K562 (cell line): ENCODE measurements at regions not wholly inside any gene's neighbourhood (a gene's known extent, or its start where the extent isn't known, plus 50 kb on each side); places are given as distances from the start of the nearest gene placed in this dataset.

Experiments
- ATAC-seq: fragments of 200-7000 bp; cut with Tn5 transposase; 3 replicates; pipeline ENCODE4 v1.9.1; 2020; ENCODE audit warnings: moderate library complexity
- BruUV-seq: library from RNA; stranded (reverse); fragments of 400-500 nt; replicated peaks from 2 replicates; lab custom pipeline; 2021; lab: Mats Ljungman, UMichigan
- CTCF ChIA-PET: fragments of 300-600 bp; formaldehyde crosslinking; extraction: SDS; loops from one replicate; lab custom pipeline; 2021; ENCODE audit warnings: low intra/inter-chr PET ratio; lab: Yijun Ruan, JAX
- POLR2A ChIA-PET: fragments of 300-600, 350-650 bp; sonication (Branson Sonifier 250); formaldehyde crosslinking; extraction: SDS; loops from one replicate; lab custom pipeline; 2021; ENCODE audit warnings: antibody characterized with exemption, inconsistent platforms; lab: Yijun Ruan, JAX
- DNase-seq, 4 experiments: peaks; one replicate each; pipeline versions ENCODE4 v3.0.0 to v3.0.0-alpha.2; 2011 to 2018; ENCODE audit warnings: low spot score in 3 of 4, mixed read lengths in 3 of 4; ENCODE audit errors: extremely low read depth in 1 of 4
- FAIRE-seq: peaks from 2 replicates; lab custom pipeline; 2011; peaks lifted over from hg19 to GRCh38; lab: Jason Lieb, UNC
- H2AFZ ChIP-seq: 2 replicates; pipeline ENCODE4 v1.6.0; 2011; ENCODE audit warnings: low read depth, low read length, control low read depth, inconsistent platforms
- H3K27ac ChIP-seq: fragments of 200-600 bp; 3 replicates; pipeline ENCODE4 v1.8.0; 2011; ENCODE audit warnings: low read depth, mild to moderate bottlenecking, control low read depth, inconsistent platforms, low read length, moderate library complexity, mixed read lengths; ENCODE audit errors: extremely low read depth
- H3K27me3 ChIP-seq, 2 experiments: fragments of 300-600 bp in 1 of 2; 2 replicates in 1 of 2; 3 replicates in 1 of 2; pipeline versions ENCODE4 v1.6.0 to v1.8.0; 2011; ENCODE audit warnings: inconsistent platforms in 2 of 2, low read length in 2 of 2, mild to moderate bottlenecking in 1 of 2, mixed read lengths in 1 of 2, moderate library complexity in 1 of 2; ENCODE audit not compliant: control insufficient read depth in 2 of 2, insufficient read depth in 2 of 2
- H3K36me3 ChIP-seq: fragments of 300-600 bp; 3 replicates; pipeline ENCODE4 v1.8.0; 2011; ENCODE audit warnings: mild to moderate bottlenecking, low read length, inconsistent platforms; ENCODE audit not compliant: control insufficient read depth, insufficient read depth
- H3K4me1 ChIP-seq, 2 experiments: fragments of 200-600 bp in 1 of 2; replicated peaks in 1 of 2; 2 replicates in 1 of 2; 3 replicates in 1 of 2; pipeline versions ENCODE4 v1.5.1 to v1.8.0; 2011; ENCODE audit warnings: inconsistent platforms in 2 of 2, low read length in 2 of 2, mild to moderate bottlenecking in 1 of 2, mixed read lengths in 1 of 2, moderate library complexity in 1 of 2; ENCODE audit not compliant: control insufficient read depth in 2 of 2, insufficient read depth in 2 of 2
- H3K4me2 ChIP-seq: 2 replicates; pipeline ENCODE4 v1.6.1; 2011; ENCODE audit warnings: low read length, control low read depth, inconsistent platforms, mixed read lengths; ENCODE audit not compliant: insufficient read depth
- H3K4me3 ChIP-seq: fragments of 200-600 bp; sonication (generic), shearing (Covaris generic); 2 replicates; pipeline ENCODE4 v1.5.1; 2016; ENCODE audit warnings: control low read depth, inconsistent platforms
- H3K79me2 ChIP-seq: fragments of 200-600 bp; 3 replicates; pipeline ENCODE4 v1.8.0; 2011; ENCODE audit warnings: low read length, inconsistent platforms; ENCODE audit not compliant: control insufficient read depth, insufficient read depth
- H3K9ac ChIP-seq, 2 experiments: 2 replicates each; pipeline versions ENCODE4 v1.6.0 to v1.6.1; 2011; ENCODE audit warnings: low read depth in 2 of 2, low read length in 2 of 2, control low read depth in 1 of 2, inconsistent platforms in 1 of 2, mild to moderate bottlenecking in 1 of 2, mixed read lengths in 1 of 2; ENCODE audit not compliant: insufficient read depth in 1 of 2
- H3K9me1 ChIP-seq: one replicate; pipeline ENCODE4 v1.6.0; 2011; ENCODE audit warnings: inconsistent platforms, mild to moderate bottlenecking, low read length, moderate library complexity; ENCODE audit not compliant: control insufficient read depth, insufficient read depth
- H3K9me3 ChIP-seq: replicated peaks from 2 replicates; pipeline ENCODE4 v1.5.1; 2011; ENCODE audit warnings: low read depth, low read length, inconsistent platforms; ENCODE audit not compliant: control insufficient read depth, insufficient read depth
- H4K20me1 ChIP-seq: replicated peaks from 2 replicates; pipeline ENCODE4 v1.6.1; 2011; ENCODE audit warnings: low read length, inconsistent platforms, mixed read lengths; ENCODE audit not compliant: control insufficient read depth, insufficient read depth
- ATF7 ChIP-seq: fragments of 450-650 bp; IDR thresholded peaks from 2 replicates; pipeline ENCODE4 v1.7.1; 2014; ENCODE audit warnings: mild to moderate bottlenecking, moderate library complexity
- CBFB ChIP-seq: sonication (generic); formaldehyde crosslinking; IDR thresholded peaks from 2 replicates; pipeline ENCODE4 v1.4.0; 2020; ENCODE audit warnings: mild to moderate bottlenecking, missing genetic modification reagents
- CHD1 ChIP-seq: fragments of 200-600 bp; sonication (generic); IDR thresholded peaks from one replicate; pipeline ENCODE4 v1.6.1; 2012; ENCODE audit warnings: mild to moderate bottlenecking, moderate library complexity, low read length, inconsistent platforms
- GATAD2A ChIP-seq: fragments of 450-650 bp; IDR thresholded peaks from 2 replicates; pipeline ENCODE4 v1.6.1; 2017
- KAT7 ChIP-seq: sonication (generic); formaldehyde crosslinking; IDR thresholded peaks from 2 replicates; pipeline ENCODE4 v1.8.0; 2022; ENCODE audit warnings: missing genetic modification reagents, mild to moderate bottlenecking, borderline replicate concordance
- NR2C2 ChIP-seq, 2 experiments: fragments of 200-800 bp in 1 of 2; sonication (Bioruptor generic) in 1 of 2; sonication (generic) in 1 of 2; formaldehyde crosslinking in 1 of 2; IDR thresholded peaks; 2 replicates each; pipeline versions ENCODE4 v1.6.1 to v1.8.0; 2016 to 2022; ENCODE audit warnings: mild to moderate bottlenecking in 1 of 2, missing compliant biosample characterization in 1 of 2, missing genetic modification characterization in 1 of 2, missing genetic modification reagents in 1 of 2
- RBM14 ChIP-seq: fragments of 200-400 bp; formaldehyde crosslinking; IDR thresholded peaks from 2 replicates; pipeline ENCODE4 v1.6.1; 2018; ENCODE audit warnings: low read depth, mild to moderate bottlenecking, low read length, moderate library complexity, borderline replicate concordance; ENCODE audit not compliant: insufficient read depth
- RBM22 ChIP-seq: fragments of 200-400 bp; formaldehyde crosslinking; IDR thresholded peaks from 2 replicates; pipeline ENCODE4 v1.6.1; 2018; ENCODE audit warnings: low read length, low read depth; ENCODE audit not compliant: poor library complexity, severe bottlenecking
- SMAD4 ChIP-seq: fragments of 250-450 bp; sonication (Bioruptor Pico); conservative IDR thresholded peaks from 2 replicates; pipeline ENCODE4 v1.8.0; 2021; ENCODE audit warnings: inconsistent platforms, mild to moderate bottlenecking, moderate library complexity
- TAF1 ChIP-seq: IDR thresholded peaks from 2 replicates; pipeline ENCODE4 v1.6.1; 2011; ENCODE audit warnings: mild to moderate bottlenecking, low read length, moderate library complexity; ENCODE audit not compliant: insufficient read depth, control insufficient read depth, severe bottlenecking; ENCODE audit errors: extremely low read depth
- TCF7L2 ChIP-seq: fragments of 150-350 bp; IDR thresholded peaks from 2 replicates; pipeline ENCODE4 v1.6.1; 2016; ENCODE audit warnings: low read depth, mild to moderate bottlenecking, low read length, moderate library complexity
- ZNF311 ChIP-seq: fragments of 250-450 bp; sonication (Bioruptor Pico); IDR thresholded peaks from 2 replicates; pipeline ENCODE4 v1.4.0; 2020; ENCODE audit warnings: mild to moderate bottlenecking, moderate library complexity
- ZNF384 ChIP-seq: IDR thresholded peaks from 2 replicates; pipeline ENCODE4 v1.6.1; 2012; ENCODE audit warnings: low read depth, low read length, improper control_type of control experiment
- WGBS: fragments of 100-300 bp; shearing (Covaris generic); methylation state at CpG from one replicate; pipeline ENCODE4 v1.1.6; 2016; ENCODE audit warnings: low coverage, mixed read lengths; ENCODE audit not compliant: insufficient coverage; ENCODE audit errors: missing lambda C conversion rate; 5-methylcytosine and 5-hydroxymethylcytosine counted together
- in situ Hi-C: fragments of 300-500 bp; cut with MboI; formaldehyde crosslinking; loops from 4 replicates; pipeline ENCODE4 v1.15.0; 2018; ENCODE audit warnings: inconsistent platforms, mixed read lengths
- intact Hi-C: fragments of 100-400 bp; cut with micrococcal nuclease; formaldehyde crosslinking; loops from 2 replicates; pipeline ENCODE4 v1.14.2; 2022
- TF ChIP-seq, protein P1 (sequence below), 2 experiments: fragments of 250-450 bp in 1 of 2; fragments of 450-650 bp in 1 of 2; sonication (Bioruptor Pico) in 1 of 2; IDR thresholded peaks; 2 replicates each; pipeline versions ENCODE4 v1.6.1 to v1.8.0; 2016 to 2021; ENCODE audit warnings: mild to moderate bottlenecking in 2 of 2, moderate library complexity in 2 of 2, missing compliant biosample characterization in 1 of 2, missing genetic modification characterization in 1 of 2
- TF ChIP-seq, protein P2 (sequence below), 2 experiments: fragments of 150-350 bp in 1 of 2; IDR thresholded peaks; 2 replicates each; pipeline ENCODE4 v1.6.1; 2012 to 2016; ENCODE audit warnings: low read depth in 2 of 2, low read length in 2 of 2, mild to moderate bottlenecking in 1 of 2, moderate library complexity in 1 of 2
- TF ChIP-seq, protein P3 (sequence below): IDR thresholded peaks from 2 replicates; pipeline ENCODE4 v1.6.1; 2011; ENCODE audit not compliant: insufficient read length; ENCODE audit errors: extremely low read depth

DNA sequence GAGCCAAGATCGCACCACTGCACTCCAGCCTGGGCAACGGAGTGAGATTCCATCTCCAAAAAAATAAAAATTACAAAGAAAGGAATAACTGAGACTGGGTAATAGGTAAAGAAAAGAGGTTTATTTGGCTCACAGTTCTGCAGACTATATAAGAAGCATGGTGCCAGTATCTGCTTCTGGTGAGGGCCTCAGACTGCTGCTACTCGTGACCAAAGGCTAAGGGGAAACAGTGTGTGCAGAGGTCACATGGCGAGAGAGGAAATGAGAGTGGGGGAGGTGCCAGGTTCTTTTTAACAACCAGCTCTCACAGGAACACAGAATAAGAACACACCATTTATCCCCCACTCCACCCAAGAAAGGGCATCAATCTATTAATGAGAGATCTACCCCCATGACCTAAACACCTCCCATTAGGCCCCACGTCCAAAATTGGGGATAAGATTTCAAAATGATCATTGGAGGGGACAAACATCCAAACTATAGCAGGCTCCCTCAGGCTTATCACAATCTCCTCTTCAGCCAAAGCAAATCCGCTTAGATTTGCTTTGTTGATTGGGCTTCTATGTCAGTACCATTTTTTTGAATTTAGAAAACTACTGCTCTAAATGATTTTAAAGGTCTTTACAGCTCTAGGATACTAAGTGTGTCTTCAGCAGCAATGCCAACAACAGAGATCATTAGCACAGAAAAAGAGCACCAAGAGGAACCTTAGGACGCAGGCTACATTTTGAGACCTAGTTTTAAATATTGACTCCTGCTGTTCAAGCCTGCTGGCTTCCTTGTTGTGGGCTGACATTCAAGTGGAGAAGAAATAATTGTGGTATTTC, 84.2 kb upstream of the TBL1XR1 start:
- intact Hi-C loops, result loop anchor here (5.0 kb wide), 1 partner anchor 84 kb away; the partner anchor contains the start of gene TBL1XR1
- peaks cover 9 to 42% of the 10 kb centered on the region in 2 experiments for H3K4me1 ChIP-seq
- no peaks in the 10 kb centered on the region for H3K27me3 ChIP-seq
- no peaks in the 10 kb centered on the region for H4K20me1 ChIP-seq
- POLR2A ChIA-PET, result interaction anchor here (0.6 kb wide), 1 partner anchor 335 kb away, joined by 3 read pairs; no protein-coding TSS in a partner anchor
- peak overlapping the region in 1 of 2 experiments; percentile 33; a peak in 1 of 4 replicates for H3K9ac ChIP-seq
- H3K4me3 ChIP-seq, result no peak overlapping the region
- FAIRE-seq, result peak; percentile 15
- peak overlapping the region; percentile 56 for H3K27ac ChIP-seq
- peak in 1 of 4 experiments; percentile 69 for DNase-seq
- in situ Hi-C loops, result no loop called here
- CTCF ChIA-PET, result no interaction called here
- no peaks in the 10 kb centered on the region for H3K9me3 ChIP-seq
- 32% methylated on average over 7 of the region's 7 CpGs for WGBS
- no peak overlapping the region for H3K4me2 ChIP-seq
- ATAC-seq, result peak; percentile 41
- H2AFZ ChIP-seq, result peak overlapping the region; percentile 86
- H3K79me2 ChIP-seq, result no peaks in the 10 kb centered on the region
- H3K9me1 ChIP-seq, result no peaks in the 10 kb centered on the region
- no peaks in the 10 kb centered on the region for H3K36me3 ChIP-seq
- BruUV-seq, result no TSS peak
- TF ChIP-seq, protein P1, sequence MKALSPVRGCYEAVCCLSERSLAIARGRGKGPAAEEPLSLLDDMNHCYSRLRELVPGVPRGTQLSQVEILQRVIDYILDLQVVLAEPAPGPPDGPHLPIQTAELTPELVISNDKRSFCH (CRISPR knock-in tag; IDR thresholded peaks at IDR 0.05), result no peak
- TF ChIP-seq, protein P1 (tag; IDR thresholded peaks at IDR 0.05), result no peak
- no peak for TF ChIP-seq RBM22
- TF ChIP-seq GATAD2A, result no peak
- TF ChIP-seq, protein P2, sequence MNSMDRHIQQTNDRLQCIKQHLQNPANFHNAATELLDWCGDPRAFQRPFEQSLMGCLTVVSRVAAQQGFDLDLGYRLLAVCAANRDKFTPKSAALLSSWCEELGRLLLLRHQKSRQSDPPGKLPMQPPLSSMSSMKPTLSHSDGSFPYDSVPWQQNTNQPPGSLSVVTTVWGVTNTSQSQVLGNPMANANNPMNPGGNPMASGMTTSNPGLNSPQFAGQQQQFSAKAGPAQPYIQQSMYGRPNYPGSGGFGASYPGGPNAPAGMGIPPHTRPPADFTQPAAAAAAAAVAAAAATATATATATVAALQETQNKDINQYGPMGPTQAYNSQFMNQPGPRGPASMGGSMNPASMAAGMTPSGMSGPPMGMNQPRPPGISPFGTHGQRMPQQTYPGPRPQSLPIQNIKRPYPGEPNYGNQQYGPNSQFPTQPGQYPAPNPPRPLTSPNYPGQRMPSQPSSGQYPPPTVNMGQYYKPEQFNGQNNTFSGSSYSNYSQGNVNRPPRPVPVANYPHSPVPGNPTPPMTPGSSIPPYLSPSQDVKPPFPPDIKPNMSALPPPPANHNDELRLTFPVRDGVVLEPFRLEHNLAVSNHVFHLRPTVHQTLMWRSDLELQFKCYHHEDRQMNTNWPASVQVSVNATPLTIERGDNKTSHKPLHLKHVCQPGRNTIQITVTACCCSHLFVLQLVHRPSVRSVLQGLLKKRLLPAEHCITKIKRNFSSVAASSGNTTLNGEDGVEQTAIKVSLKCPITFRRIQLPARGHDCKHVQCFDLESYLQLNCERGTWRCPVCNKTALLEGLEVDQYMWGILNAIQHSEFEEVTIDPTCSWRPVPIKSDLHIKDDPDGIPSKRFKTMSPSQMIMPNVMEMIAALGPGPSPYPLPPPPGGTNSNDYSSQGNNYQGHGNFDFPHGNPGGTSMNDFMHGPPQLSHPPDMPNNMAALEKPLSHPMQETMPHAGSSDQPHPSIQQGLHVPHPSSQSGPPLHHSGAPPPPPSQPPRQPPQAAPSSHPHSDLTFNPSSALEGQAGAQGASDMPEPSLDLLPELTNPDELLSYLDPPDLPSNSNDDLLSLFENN (IDR thresholded peaks at IDR 0.05; ENCODE audit: low read depth in 2 of 2, low read length in 2 of 2), result no peak
- no peak for TF ChIP-seq KAT7 (CRISPR knock-in tag)
- TF ChIP-seq RBM14, result no peak
- no peak for TF ChIP-seq ATF7
- TF ChIP-seq CBFB (CRISPR knock-in tag), result no peak
- TF ChIP-seq CHD1, result no peak
- no peak for TF ChIP-seq TAF1
- no peak for TF ChIP-seq ZNF311 (CRISPR knock-in tag)
- TF ChIP-seq, protein P3, sequence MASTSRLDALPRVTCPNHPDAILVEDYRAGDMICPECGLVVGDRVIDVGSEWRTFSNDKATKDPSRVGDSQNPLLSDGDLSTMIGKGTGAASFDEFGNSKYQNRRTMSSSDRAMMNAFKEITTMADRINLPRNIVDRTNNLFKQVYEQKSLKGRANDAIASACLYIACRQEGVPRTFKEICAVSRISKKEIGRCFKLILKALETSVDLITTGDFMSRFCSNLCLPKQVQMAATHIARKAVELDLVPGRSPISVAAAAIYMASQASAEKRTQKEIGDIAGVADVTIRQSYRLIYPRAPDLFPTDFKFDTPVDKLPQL, result no peak
- TF ChIP-seq TCF7L2, result no peak
- TF ChIP-seq ZNF384, result no peak
- TF ChIP-seq SMAD4, result peak; percentile 77
- no peak for TF ChIP-seq NR2C2 (CRISPR knock-in tag; IDR thresholded peaks at IDR 0.05)
- TF ChIP-seq NR2C2 (tag; IDR thresholded peaks at IDR 0.05), result peak; percentile 50
